ENCODE measurements at regions not wholly inside any gene's neighbourhood (a gene's known extent, or its start where the extent isn't known, plus 50 kb on each side); places are given as distances from the start of the nearest gene placed in this dataset.

DNA sequence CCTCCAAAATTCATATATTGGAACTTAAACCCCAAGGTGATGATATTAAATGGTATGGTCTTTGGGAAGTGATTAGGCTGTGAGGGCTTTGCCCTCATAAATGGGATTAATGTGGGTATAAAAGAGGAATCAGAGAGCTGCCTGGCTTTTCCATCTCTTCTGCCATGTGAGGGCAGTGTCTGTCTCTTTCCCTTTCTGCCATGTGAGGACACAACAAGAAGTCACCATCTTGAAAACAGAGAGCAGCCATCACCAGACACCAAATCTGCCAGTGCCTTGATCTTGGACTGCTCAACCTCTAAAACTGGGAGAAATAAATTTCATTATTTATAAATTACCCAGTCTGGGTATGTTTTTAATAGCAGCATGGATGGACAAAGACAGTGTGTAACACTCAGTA, 263.0 kb downstream of the PAX1 start:
- no peak for DNase-seq (ENCODE audit: low read depth)
- TF ChIP-seq, protein P1, sequence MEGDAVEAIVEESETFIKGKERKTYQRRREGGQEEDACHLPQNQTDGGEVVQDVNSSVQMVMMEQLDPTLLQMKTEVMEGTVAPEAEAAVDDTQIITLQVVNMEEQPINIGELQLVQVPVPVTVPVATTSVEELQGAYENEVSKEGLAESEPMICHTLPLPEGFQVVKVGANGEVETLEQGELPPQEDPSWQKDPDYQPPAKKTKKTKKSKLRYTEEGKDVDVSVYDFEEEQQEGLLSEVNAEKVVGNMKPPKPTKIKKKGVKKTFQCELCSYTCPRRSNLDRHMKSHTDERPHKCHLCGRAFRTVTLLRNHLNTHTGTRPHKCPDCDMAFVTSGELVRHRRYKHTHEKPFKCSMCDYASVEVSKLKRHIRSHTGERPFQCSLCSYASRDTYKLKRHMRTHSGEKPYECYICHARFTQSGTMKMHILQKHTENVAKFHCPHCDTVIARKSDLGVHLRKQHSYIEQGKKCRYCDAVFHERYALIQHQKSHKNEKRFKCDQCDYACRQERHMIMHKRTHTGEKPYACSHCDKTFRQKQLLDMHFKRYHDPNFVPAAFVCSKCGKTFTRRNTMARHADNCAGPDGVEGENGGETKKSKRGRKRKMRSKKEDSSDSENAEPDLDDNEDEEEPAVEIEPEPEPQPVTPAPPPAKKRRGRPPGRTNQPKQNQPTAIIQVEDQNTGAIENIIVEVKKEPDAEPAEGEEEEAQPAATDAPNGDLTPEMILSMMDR (IDR thresholded peaks at IDR 0.05; ENCODE audit: insufficient read depth, low read length, severe bottlenecking), result no peak
- no peak for FAIRE-seq
- no peaks in the 10 kb centered on the region for H3K27me3 ChIP-seq (ENCODE audit: control insufficient read depth, insufficient read depth, low read length)
- no peak overlapping the region for H3K4me3 ChIP-seq (ENCODE audit: low read depth, low read length)
- H3K36me3 ChIP-seq (ENCODE audit: control insufficient read depth, insufficient read depth, low read length), result no peaks in the 10 kb centered on the region

DNA sequence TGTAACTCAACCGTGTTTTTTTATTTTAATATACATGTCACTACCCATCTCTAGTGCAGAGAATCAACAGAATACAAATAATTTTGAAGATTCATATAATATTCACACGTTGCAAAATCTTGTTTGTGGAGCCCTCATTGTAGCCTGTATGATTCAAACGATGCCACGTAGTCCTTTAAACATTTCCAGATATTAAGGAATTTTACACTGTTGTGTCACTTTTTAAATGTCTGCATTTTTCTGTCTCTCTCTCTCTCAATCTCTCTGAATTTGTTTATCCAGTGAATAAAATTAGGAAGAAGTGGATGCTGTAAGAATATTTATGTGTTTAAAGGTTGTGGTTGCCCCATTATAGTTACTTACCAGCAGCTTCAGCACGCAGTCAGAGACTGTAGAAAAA, 262.0 kb downstream of the PAX1 start:
- DNase-seq (ENCODE audit: low read depth) (no peak), FAIRE-seq (no peak)
- Histone ChIP-seq H3K4me3 (ENCODE audit: low read depth, low read length) (no peak overlapping the region), H3K27me3 (ENCODE audit: control insufficient read depth, insufficient read depth, low read length) (no peaks in the 10 kb centered on the region), H3K36me3 (ENCODE audit: control insufficient read depth, insufficient read depth, low read length) (no peaks in the 10 kb centered on the region)
- TF ChIP-seq, protein P1 (IDR thresholded peaks at IDR 0.05; ENCODE audit: insufficient read depth, low read length, severe bottlenecking), result no peak

DNA sequence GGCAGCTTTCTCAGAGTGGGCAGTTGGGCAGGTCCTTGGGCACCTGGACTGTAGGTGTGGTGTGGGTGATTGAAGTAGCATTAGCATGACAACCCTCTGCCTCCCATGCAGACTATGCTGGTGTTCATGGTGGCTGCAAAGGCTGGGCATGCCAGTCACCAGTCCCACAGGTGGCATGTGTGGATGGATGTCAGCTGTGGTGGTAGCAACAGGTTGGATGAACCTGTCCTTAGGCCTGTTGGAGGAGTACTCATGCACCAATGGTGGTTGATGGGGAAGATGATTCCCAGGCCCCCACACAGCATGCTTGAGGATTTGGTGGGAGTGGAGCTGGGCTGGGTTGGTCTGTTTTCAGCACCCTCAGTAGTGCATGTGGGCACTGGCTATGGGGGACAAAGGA, 251.1 kb downstream of the PAX1 start:
- TF ChIP-seq, protein P1 (IDR thresholded peaks at IDR 0.05; ENCODE audit: insufficient read depth, low read length, severe bottlenecking), result no peak
- H3K36me3 ChIP-seq (ENCODE audit: control insufficient read depth, insufficient read depth, low read length), result no peaks in the 10 kb centered on the region
- DNase-seq (ENCODE audit: low read depth) (no peak), FAIRE-seq (no peak)
- no peak overlapping the region for H3K4me3 ChIP-seq (ENCODE audit: low read depth, low read length)
- H3K27me3 ChIP-seq (ENCODE audit: control insufficient read depth, insufficient read depth, low read length), result no peaks in the 10 kb centered on the region

DNA sequence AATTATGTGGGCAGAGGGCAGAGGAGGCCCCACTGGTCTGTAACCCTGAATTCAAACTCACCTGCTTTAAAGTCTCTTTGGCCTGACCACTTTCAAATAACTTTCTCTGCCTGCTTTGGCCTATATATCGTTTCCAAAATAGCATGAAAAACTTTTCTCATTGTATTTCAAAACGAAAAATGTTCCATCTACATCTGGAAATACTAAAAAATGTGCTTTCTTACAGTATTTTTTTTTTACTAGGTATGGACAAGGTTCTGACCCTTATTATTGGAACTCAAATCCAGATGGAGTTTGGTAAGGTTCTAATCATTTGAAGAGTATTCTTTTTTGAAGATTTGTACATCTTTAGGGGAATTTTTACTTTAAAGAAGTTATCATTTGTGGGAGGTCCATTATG, 241.9 kb downstream of the PAX1 start:
- no peaks in the 10 kb centered on the region for H3K27me3 ChIP-seq (ENCODE audit: control insufficient read depth, insufficient read depth, low read length)
- TF ChIP-seq, protein P1 (IDR thresholded peaks at IDR 0.05; ENCODE audit: insufficient read depth, low read length, severe bottlenecking), result no peak
- DNase-seq (ENCODE audit: low read depth) (no peak), FAIRE-seq (no peak)
- no peaks in the 10 kb centered on the region for H3K36me3 ChIP-seq (ENCODE audit: control insufficient read depth, insufficient read depth, low read length)
- no peak overlapping the region for H3K4me3 ChIP-seq (ENCODE audit: low read depth, low read length)

DNA sequence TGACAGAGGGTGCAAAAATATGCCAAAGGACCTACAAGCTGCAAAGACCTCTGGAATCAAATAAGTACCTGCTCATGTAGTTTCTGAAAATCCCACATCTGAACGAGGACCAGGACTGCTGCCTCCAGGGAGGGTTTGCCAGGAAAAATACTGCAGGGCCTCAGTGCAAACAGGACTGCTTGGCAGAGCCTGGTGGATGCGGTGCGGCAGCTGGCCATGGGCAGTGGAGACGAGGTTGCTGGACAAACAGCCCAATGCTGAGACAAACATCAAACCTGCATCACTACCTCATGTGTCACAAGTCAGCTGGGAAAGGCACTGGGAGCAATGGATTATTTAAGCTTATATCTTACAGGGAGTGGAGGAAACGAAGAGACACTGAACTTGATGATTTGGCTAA, 238.8 kb downstream of the PAX1 start:
- H3K36me3 ChIP-seq (ENCODE audit: control insufficient read depth, insufficient read depth, low read length), result no peaks in the 10 kb centered on the region
- DNase-seq (ENCODE audit: low read depth) (no peak), FAIRE-seq (no peak)
- no peak overlapping the region for H3K4me3 ChIP-seq (ENCODE audit: low read depth, low read length)
- H3K27me3 ChIP-seq (ENCODE audit: control insufficient read depth, insufficient read depth, low read length), result no peaks in the 10 kb centered on the region
- TF ChIP-seq, protein P1 (IDR thresholded peaks at IDR 0.05; ENCODE audit: insufficient read depth, low read length, severe bottlenecking), result no peak

DNA sequence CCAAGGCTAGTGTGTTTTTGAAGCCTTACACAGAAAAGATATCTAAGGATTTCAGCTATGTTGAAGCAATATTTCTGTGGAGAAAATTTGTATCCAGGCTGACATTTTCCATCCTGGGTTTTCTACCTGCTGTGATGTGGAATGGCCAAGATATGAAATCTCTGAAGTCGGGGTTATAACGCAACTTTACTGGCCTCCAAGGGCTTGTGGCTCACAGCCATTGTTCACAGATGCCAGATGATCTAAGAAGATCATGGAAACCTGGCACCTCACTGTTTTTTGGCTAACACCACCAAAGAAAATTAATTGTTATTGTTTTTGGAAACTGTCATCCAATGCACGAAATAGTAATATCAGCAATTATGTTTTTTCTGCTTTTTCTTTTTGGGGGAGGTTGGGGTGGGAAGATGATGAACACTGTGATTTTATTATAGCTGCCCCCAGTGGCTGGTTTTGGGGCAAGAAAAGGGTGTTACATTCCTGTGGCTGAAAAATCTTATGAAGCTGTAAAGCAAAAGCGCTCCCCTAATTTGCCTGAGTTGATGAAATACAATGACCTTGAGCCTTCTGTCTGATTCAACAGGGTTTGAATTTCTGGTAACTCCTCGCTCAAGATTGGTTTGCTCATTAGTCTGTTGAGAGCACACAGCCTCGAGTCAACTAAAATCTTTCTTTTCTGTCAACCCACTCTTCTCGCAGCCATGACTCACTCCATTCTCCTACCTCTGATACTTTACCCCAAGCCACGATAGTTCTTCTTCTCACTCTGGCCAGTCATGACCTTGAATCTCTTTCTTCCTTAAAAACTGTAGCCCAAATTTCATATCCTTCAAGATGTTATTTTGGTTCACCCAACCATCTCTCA, 236.7 kb downstream of the PAX1 start:
- FAIRE-seq, result no peak
- Histone ChIP-seq H3K36me3 (ENCODE audit: control insufficient read depth, insufficient read depth, low read length) (no peaks in the 10 kb centered on the region), H3K4me3 (ENCODE audit: low read depth, low read length) (no peak overlapping the region), H3K27me3 (ENCODE audit: control insufficient read depth, insufficient read depth, low read length) (no peaks in the 10 kb centered on the region)
- TF ChIP-seq, protein P1 (IDR thresholded peaks at IDR 0.05; ENCODE audit: insufficient read depth, low read length, severe bottlenecking), result no peak
- DNase-seq (ENCODE audit: low read depth), result no peak
